HepG2 (cell line): ENCODE measurements at regions not wholly inside any gene's neighbourhood (a gene's known extent, or its start where the extent isn't known, plus 50 kb on each side); places are given as distances from the start of the nearest gene placed in this dataset.

ENCODE experiments used
- ATAC-seq: fragments of 200-7000 bp; cut with Tn5 transposase; 3 replicates; pipeline ENCODE4 v1.9.1; 2020; ENCODE audit warnings: mild to moderate bottlenecking, moderate library complexity
- BruUV-seq: library from RNA; stranded (reverse); fragments of 400-500 nt; replicated peaks from 2 replicates; lab custom pipeline; 2021; lab: Mats Ljungman, UMichigan
- CTCF ChIA-PET: fragments of 300-600 bp; formaldehyde crosslinking; extraction: SDS; loops from one replicate; lab custom pipeline; 2021; ENCODE audit warnings: low total read pairs, inconsistent platforms, low intra/inter-chr PET ratio; lab: Yijun Ruan, JAX
- POLR2A ChIA-PET: fragments of 350-600 bp; sonication (Branson Sonifier 250); formaldehyde crosslinking; loops from one replicate; lab custom pipeline; 2020; ENCODE audit warnings: antibody characterized with exemption, inconsistent platforms; lab: Yijun Ruan, JAX
- DNase-seq: peaks from one replicate; pipeline ENCODE4 v3.0.0-alpha.2; 2015; ENCODE audit warnings: low spot score
- FAIRE-seq: peaks from 3 replicates; lab custom pipeline; 2011; peaks lifted over from hg19 to GRCh38; lab: Jason Lieb, UNC
- H2AFZ ChIP-seq: one replicate; pipeline ENCODE4 v1.6.1; 2011; ENCODE audit warnings: low read length, inconsistent platforms
- H3K27ac ChIP-seq: fragments of 300-600 bp; 3 replicates; pipeline ENCODE4 v1.8.0; 2011; ENCODE audit warnings: mixed run types, mild to moderate bottlenecking, mixed read lengths, low read length, inconsistent platforms; ENCODE audit not compliant: insufficient read depth; ENCODE audit errors: extremely low read length
- H3K27me3 ChIP-seq, 2 experiments: fragments of 200-600 bp in 1 of 2; 2 replicates in 1 of 2; 3 replicates in 1 of 2; pipeline versions ENCODE4 v1.6.0 to v1.8.0; 2011; ENCODE audit warnings: low read length in 2 of 2, mild to moderate bottlenecking in 2 of 2, moderate library complexity in 2 of 2, inconsistent platforms in 1 of 2; ENCODE audit not compliant: insufficient read depth in 2 of 2, control insufficient read depth in 1 of 2
- H3K36me3 ChIP-seq, 2 experiments: fragments of 200-600 bp in 1 of 2; replicated peaks in 1 of 2; 2 replicates in 1 of 2; 3 replicates in 1 of 2; pipeline versions ENCODE4 v1.5.1 to v1.8.0; 2011; ENCODE audit warnings: low read length in 2 of 2, inconsistent platforms in 1 of 2; ENCODE audit not compliant: insufficient read depth in 2 of 2, control insufficient read depth in 1 of 2
- H3K4me1 ChIP-seq: 2 replicates; pipeline ENCODE4 v1.5.1; 2012; ENCODE audit warnings: low read length, inconsistent platforms; ENCODE audit not compliant: insufficient read depth
- H3K4me2 ChIP-seq: 2 replicates; pipeline ENCODE4 v1.6.0; 2011; ENCODE audit warnings: low read depth, low read length, inconsistent platforms
- H3K4me3 ChIP-seq, 3 experiments: fragments of 200-600 bp in 1 of 3; sonication (generic), shearing (Covaris generic) in 1 of 3; replicated peaks in 1 of 3; 2 replicates each; pipeline ENCODE4 v1.5.1; 2011 to 2016; ENCODE audit warnings: low read length in 3 of 3, inconsistent platforms in 2 of 3, low read depth in 2 of 3, mild to moderate bottlenecking in 2 of 3, control low read depth in 1 of 3, mixed read lengths in 1 of 3; ENCODE audit not compliant: insufficient read depth in 1 of 3
- H3K79me2 ChIP-seq: one replicate; pipeline ENCODE4 v1.6.1; 2011; ENCODE audit warnings: low read length, inconsistent platforms; ENCODE audit not compliant: insufficient read depth
- H3K9ac ChIP-seq: 2 replicates; pipeline ENCODE4 v1.6.0; 2011; ENCODE audit warnings: mild to moderate bottlenecking, low read depth, low read length, inconsistent platforms; ENCODE audit not compliant: insufficient read depth
- H3K9me3 ChIP-seq: 2 replicates; pipeline ENCODE4 v1.5.1; 2012; ENCODE audit warnings: mild to moderate bottlenecking, low read length
- H4K20me1 ChIP-seq: 2 replicates; pipeline ENCODE4 v1.6.0; 2011; ENCODE audit warnings: inconsistent platforms, mild to moderate bottlenecking, low read length, moderate library complexity; ENCODE audit not compliant: insufficient read depth
- ARNT ChIP-seq: fragments of 450-650 bp; IDR thresholded peaks from 2 replicates; pipeline ENCODE4 v1.6.1; 2017
- CBFB ChIP-seq: sonication (generic); formaldehyde crosslinking; IDR thresholded peaks from 2 replicates; pipeline ENCODE4 v1.4.0; 2020; ENCODE audit warnings: missing genetic modification reagents
- FOXA1 ChIP-seq, 2 experiments: fragments of 450-650 bp in 1 of 2; sonication (generic) in 1 of 2; formaldehyde crosslinking in 1 of 2; IDR thresholded peaks; 2 replicates each; pipeline versions ENCODE4 v1.4.0 to v1.6.1; 2016 to 2020; ENCODE audit warnings: missing genetic modification reagents in 1 of 2
- HMGXB3 ChIP-seq: sonication (generic); formaldehyde crosslinking; IDR thresholded peaks from 2 replicates; pipeline ENCODE4 v1.4.0; 2020; ENCODE audit warnings: missing genetic modification reagents, borderline replicate concordance
- KDM2A ChIP-seq: sonication (generic); formaldehyde crosslinking; IDR thresholded peaks from 2 replicates; pipeline ENCODE4 v1.4.0; 2020; ENCODE audit warnings: low read depth, missing genetic modification reagents, borderline replicate concordance
- MLXIP ChIP-seq: sonication (generic); formaldehyde crosslinking; IDR thresholded peaks from 2 replicates; pipeline ENCODE4 v1.9.0; 2021; ENCODE audit warnings: missing genetic modification reagents, borderline replicate concordance
- NCOA2 ChIP-seq: sonication (generic); formaldehyde crosslinking; IDR thresholded peaks from 2 replicates; pipeline ENCODE4 v1.8.0; 2022; ENCODE audit warnings: inconsistent platforms
- NFATC3 ChIP-seq: sonication (generic); formaldehyde crosslinking; IDR thresholded peaks from 2 replicates; pipeline ENCODE4 v1.5.1; 2020; ENCODE audit warnings: mild to moderate bottlenecking, missing genetic modification reagents
- NR2F2 ChIP-seq: IDR thresholded peaks from 2 replicates; pipeline ENCODE4 v1.6.1; 2012; ENCODE audit warnings: low read depth, inconsistent platforms, borderline replicate concordance
- RXRB ChIP-seq: IDR thresholded peaks from 2 replicates; pipeline ENCODE4 v1.6.1; 2016; ENCODE audit warnings: borderline replicate concordance, missing genetic modification reagents, missing compliant biosample characterization
- SIN3B ChIP-seq: fragments of 150-350 bp; IDR thresholded peaks from 2 replicates; pipeline ENCODE4 v1.6.1; 2014; ENCODE audit warnings: low read length
- ZBTB1 ChIP-seq: sonication (generic); formaldehyde crosslinking; IDR thresholded peaks from 2 replicates; pipeline ENCODE4 v1.4.0; 2020; ENCODE audit warnings: missing genetic modification reagents, borderline replicate concordance
- ZFP37 ChIP-seq: sonication (generic); formaldehyde crosslinking; IDR thresholded peaks from 2 replicates; pipeline ENCODE4 v1.4.0; 2020; ENCODE audit warnings: missing genetic modification reagents, borderline replicate concordance
- ZMYM4 ChIP-seq: sonication (generic); formaldehyde crosslinking; IDR thresholded peaks from 2 replicates; pipeline ENCODE4 v1.8.1; 2023; ENCODE audit warnings: mild to moderate bottlenecking, missing genetic modification reagents
- WGBS: methylation state at CpG from one replicate; pipeline ENCODE4 v1.1.6; 2017; ENCODE audit warnings: low lambda C conversion rate; 5-methylcytosine and 5-hydroxymethylcytosine counted together
- in situ Hi-C: cut with HindIII; loops from 2 replicates; pipeline ENCODE4 v1.10.0; 2017; ENCODE audit warnings: low pct_unique_long_range_greater_than_20kb; ENCODE audit not compliant: extremely low pct_ligation_motif_present
- intact Hi-C: fragments of 100-400 bp; cut with micrococcal nuclease; formaldehyde crosslinking; loops from one replicate; pipeline ENCODE4 v1.10.0; 2022; ENCODE audit not compliant: unreplicated experiment

- Histone ChIP-seq H3K9ac (no peak overlapping the region), H3K4me1 (no peaks in the 10 kb centered on the region), H2AFZ (no peak overlapping the region), H3K4me3 (no peak overlapping the region), H3K9me3 (no peaks in the 10 kb centered on the region), H3K36me3 (no peaks in the 10 kb centered on the region), H3K27ac (no peak overlapping the region), H3K79me2 (no peaks in the 10 kb centered on the region), H4K20me1 (no peaks in the 10 kb centered on the region), H3K27me3 (no peaks in the 10 kb centered on the region), H3K4me2 (no peak overlapping the region)
- BruUV-seq: no TSS peak
- ATAC-seq (no peak), DNase-seq (no peak), FAIRE-seq (no peak)
- ChIA-PET POLR2A (no interaction called here), CTCF (no interaction called here)
- in situ Hi-C loops (no loop called here), intact Hi-C loops (no loop called here)
- WGBS: 26% methylated on average over 2 of the region's 2 CpGs
- TF ChIP-seq MLXIP (CRISPR knock-in tag) (no peak), NFATC3 (CRISPR knock-in tag) (no peak), ARNT (no peak), NR2F2 (no peak), FOXA1 (IDR thresholded peaks at IDR 0.05) (no peak), FOXA1 (CRISPR knock-in tag; IDR thresholded peaks at IDR 0.05) (no peak), NCOA2 (no peak), ZMYM4 (CRISPR knock-in tag) (no peak), SIN3B (no peak), HMGXB3 (CRISPR knock-in tag) (no peak), KDM2A (CRISPR knock-in tag) (no peak), ZBTB1 (CRISPR knock-in tag) (no peak), RXRB (CRISPR knock-in tag) (no peak), ZFP37 (CRISPR knock-in tag) (no peak), CBFB (CRISPR knock-in tag) (no peak)
- TF ChIP-seq, all 625 proteins: peak for 0
Measured at GRCh38 chr3:163560459-163560858, 1517.8 kb downstream of the SI start.
